GM18867 (cell line): ENCODE measurements at regions not wholly inside any gene's neighbourhood (a gene's known extent, or its start where the extent isn't known, plus 50 kb on each side); places are given as distances from the start of the nearest gene placed in this dataset.
"Not testable (repeated sequence)": the region's sequence is repeated elsewhere in the genome, so short reads cannot be mapped to it uniquely, and the experiment has no call there.

Experiments
- ATAC-seq: cut with Tn5 transposase; IDR thresholded peaks from one replicate; pipeline ENCODE4 v1.9.1; 2021; ENCODE audit warnings: mild to moderate bottlenecking, moderate library complexity; ENCODE audit not compliant: unreplicated experiment

DNA sequence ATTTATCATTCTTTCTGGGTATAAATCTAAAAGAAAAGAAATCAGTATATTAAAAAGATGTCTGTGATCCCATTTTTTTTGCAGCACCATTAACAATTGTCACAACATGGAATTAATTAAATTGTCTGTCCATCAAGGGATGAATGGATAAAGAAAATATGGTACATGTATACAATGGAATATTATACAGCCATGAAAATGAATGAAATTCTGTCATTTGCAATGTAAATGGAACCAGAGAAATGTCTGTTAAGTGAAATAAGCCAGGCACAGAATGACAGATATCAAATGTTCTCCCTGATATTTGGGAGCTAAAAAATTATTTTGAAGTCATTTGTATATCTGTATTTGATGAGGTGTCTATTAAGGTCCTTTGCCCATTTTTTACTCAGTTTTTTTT is 77.1 kb upstream of the NDST4 start:
- ATAC-seq: no peak

GRCh38 chr4:115187136-115187535 is 73.7 kb upstream of the NDST4 start:
- no peak for ATAC-seq

DNA sequence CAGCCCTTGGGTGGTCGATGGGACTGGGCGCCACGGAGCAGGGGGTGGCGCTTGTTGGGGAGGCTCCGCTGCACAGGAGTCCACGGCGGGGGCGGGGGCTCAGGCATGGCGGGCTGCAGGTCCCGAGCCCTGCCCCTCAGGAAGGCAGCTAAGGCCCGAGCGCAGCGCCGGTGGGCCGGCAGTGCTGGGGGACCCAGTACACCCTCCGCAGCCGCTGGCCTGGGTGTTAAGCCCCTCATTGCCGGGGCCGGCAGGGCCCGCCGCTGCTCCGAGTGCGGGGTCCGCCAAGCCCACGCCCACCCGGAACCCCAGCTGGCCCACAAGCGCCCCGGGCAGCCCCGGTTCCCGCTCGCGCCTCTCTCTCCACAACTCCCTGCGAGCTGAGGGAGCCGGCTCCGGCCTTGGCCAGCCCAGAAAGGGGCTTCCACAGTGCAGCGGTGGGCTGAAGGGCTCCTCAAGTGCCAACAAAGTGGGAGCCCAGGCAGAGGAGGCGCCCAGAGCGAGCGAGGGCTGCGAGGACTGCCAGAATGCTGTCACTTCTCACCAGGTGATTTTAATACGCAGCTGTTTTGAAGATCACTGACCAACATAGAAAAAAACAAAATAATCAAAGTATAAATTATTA is 66.1 kb upstream of the NDST4 start:
- not testable (repeated sequence) for ATAC-seq

GRCh38 chr4:115178687-115179086 is 65.3 kb upstream of the NDST4 start:
- not testable (repeated sequence) for ATAC-seq

GRCh38 chr4:115171220-115171619 is 57.8 kb upstream of the NDST4 start:
- no peak for ATAC-seq

DNA sequence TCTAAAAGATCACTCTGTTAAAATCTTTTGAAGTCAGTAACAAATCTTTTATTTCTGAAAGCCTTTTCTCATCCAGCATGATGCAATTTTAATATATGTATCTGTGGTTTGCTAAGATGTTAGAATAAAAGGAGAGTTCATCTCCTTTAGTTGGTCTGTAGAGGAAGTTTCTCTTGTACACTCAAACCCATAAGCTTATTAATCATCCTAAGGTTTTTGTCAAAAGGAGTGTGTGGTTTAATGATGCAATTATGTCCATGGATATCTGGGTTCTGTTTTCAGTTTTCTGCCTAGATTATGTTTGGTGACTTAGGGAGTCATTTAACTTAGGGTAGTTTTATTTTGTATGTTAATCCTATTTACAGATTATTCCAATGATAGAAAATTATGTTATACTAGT is 52.1 kb upstream of the NDST4 start:
- ATAC-seq: no peak
